ENCODE measurements at regions not wholly inside any gene's neighbourhood (a gene's known extent, or its start where the extent isn't known, plus 50 kb on each side); places are given as distances from the start of the nearest gene placed in this dataset.

DNA sequence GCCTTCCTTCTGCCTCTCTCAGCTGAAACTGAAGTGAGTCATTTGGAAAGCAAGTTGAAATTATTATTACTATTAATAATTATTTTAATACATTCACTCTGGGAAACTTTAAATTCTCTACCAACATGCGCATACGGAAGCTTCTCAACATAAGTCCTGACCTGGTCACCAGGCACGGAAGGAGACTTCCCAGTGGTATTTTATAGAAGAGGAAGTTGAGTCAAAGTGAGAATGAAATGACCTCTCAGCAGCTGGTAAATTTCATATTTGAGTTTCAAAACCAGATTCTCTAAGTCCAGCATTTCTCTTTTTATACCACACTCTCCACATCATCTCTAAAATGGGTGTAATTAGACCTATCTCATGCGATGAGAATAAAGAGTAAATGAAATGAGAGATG is 747.4 kb downstream of the VRK1 start:
- Histone ChIP-seq H3K9ac (no peak overlapping the region), H3K27ac (no peak overlapping the region), H2AFZ (no peak overlapping the region), H3K4me3 (ENCODE audit: low read depth, low read length) (no peak overlapping the region), H3K79me2 (no peaks in the 10 kb centered on the region), H3K4me1 (no peaks in the 10 kb centered on the region), H3K9me3 (ENCODE audit: control insufficient read depth, low read length) (no peaks in the 10 kb centered on the region), H3K36me3 (ENCODE audit: control insufficient read depth, insufficient read depth, low read length) (no peaks in the 10 kb centered on the region), H3K27me3 (ENCODE audit: control insufficient read depth, insufficient read depth, low read length) (no peaks in the 10 kb centered on the region), H3K4me2 (ENCODE audit: low read length) (no peak overlapping the region)
- TF ChIP-seq, protein P1, sequence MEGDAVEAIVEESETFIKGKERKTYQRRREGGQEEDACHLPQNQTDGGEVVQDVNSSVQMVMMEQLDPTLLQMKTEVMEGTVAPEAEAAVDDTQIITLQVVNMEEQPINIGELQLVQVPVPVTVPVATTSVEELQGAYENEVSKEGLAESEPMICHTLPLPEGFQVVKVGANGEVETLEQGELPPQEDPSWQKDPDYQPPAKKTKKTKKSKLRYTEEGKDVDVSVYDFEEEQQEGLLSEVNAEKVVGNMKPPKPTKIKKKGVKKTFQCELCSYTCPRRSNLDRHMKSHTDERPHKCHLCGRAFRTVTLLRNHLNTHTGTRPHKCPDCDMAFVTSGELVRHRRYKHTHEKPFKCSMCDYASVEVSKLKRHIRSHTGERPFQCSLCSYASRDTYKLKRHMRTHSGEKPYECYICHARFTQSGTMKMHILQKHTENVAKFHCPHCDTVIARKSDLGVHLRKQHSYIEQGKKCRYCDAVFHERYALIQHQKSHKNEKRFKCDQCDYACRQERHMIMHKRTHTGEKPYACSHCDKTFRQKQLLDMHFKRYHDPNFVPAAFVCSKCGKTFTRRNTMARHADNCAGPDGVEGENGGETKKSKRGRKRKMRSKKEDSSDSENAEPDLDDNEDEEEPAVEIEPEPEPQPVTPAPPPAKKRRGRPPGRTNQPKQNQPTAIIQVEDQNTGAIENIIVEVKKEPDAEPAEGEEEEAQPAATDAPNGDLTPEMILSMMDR (IDR thresholded peaks at IDR 0.05): no peak

DNA sequence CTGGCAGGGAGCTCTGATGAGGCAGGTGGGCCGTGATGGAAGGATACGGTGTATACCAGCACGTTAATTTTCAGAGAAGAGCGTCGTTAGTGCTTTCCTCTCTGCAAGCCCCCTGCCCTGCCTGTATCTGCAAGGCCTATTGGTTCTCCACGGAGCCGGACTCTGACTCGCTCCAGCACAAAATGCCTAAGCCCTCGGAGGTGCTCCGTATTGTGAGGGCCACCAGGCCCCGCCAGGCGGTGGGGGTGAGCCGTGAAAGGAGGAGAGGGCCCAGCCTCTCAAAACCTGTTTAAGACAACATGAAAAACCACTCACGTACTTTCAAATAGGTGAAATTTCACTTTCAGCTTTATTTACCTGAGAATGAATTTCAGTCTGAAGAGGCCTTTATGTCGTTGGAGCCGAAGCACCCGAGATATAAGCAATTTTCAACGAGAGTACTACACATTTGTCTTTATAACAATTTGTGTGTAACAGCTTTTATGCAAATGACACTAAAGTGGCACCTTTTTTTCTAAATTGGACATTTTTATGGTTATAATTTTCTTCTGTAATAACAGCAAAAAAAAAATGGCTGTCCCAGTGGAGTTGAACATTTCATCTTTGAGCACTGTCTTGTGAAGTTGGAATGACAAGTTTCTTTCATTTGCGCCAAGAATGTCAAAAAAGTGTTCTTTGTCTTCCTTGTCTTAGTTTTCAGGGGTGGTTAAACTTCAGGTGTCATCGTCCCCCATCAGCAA is 749.5 kb downstream of the VRK1 start:
- Histone ChIP-seq H3K36me3 (ENCODE audit: control insufficient read depth, insufficient read depth, low read length) (no peaks in the 10 kb centered on the region), H2AFZ (no peak overlapping the region), H3K9me3 (ENCODE audit: control insufficient read depth, low read length) (no peaks in the 10 kb centered on the region), H3K4me3 (ENCODE audit: low read depth, low read length) (no peak overlapping the region), H3K27ac (no peak overlapping the region), H3K27me3 (ENCODE audit: control insufficient read depth, insufficient read depth, low read length) (no peaks in the 10 kb centered on the region), H3K79me2 (no peaks in the 10 kb centered on the region), H3K4me2 (ENCODE audit: low read length) (no peak overlapping the region), H3K4me1 (no peaks in the 10 kb centered on the region), H3K9ac (no peak overlapping the region)
- TF ChIP-seq, protein P1 (IDR thresholded peaks at IDR 0.05): no peak

DNA sequence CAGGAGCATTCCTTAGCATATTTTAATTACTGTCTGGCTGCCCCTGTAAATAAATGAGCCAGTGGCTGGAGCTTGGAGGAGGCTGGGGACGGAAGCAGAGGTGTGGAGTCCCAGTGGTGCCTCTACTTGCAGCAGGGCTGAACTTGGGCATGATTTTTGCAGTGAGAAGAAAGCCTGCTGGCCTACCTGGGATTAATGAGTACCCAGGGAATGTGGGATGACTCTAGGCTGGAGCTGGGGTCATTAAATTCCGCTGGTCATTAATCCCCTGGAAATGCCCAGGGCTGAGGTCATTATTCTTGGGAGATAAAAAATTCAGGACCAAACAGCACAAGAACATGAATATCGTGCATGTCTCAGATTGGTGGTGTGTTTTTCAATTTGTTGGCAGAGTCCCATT is 753.3 kb downstream of the VRK1 start:
- Histone ChIP-seq H3K27ac (no peak overlapping the region), H3K9ac (no peak overlapping the region), H3K4me1 (no peaks in the 10 kb centered on the region), H3K4me2 (ENCODE audit: low read length) (no peak overlapping the region), H3K4me3 (ENCODE audit: low read depth, low read length) (no peak overlapping the region), H3K9me3 (ENCODE audit: control insufficient read depth, low read length) (no peaks in the 10 kb centered on the region), H2AFZ (no peak overlapping the region), H3K27me3 (ENCODE audit: control insufficient read depth, insufficient read depth, low read length) (peaks cover 6% of the 10 kb centered on the region), H3K79me2 (no peaks in the 10 kb centered on the region), H3K36me3 (ENCODE audit: control insufficient read depth, insufficient read depth, low read length) (no peaks in the 10 kb centered on the region)
- TF ChIP-seq, protein P1 (IDR thresholded peaks at IDR 0.05): no peak

DNA sequence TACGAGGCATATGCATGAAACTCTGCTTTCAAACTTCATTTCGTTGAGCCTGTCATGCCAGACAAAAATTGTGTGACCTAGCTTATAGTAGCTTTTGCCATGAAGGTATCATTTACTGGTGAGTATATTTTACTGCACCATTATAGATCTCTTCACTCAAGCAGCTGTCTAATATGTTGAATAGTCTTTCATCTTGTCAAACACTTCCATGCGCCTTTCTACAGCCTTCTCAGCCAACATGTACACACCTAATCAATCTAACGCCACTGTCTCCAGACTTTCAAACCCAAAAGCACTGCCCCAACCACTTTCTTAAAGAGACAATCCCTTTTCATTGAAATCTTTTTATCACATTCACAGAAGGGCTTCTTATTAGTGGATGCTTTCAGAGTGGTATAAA is 757.4 kb downstream of the VRK1 start:
- Histone ChIP-seq H3K4me2 (ENCODE audit: low read length) (no peak overlapping the region), H3K4me1 (no peaks in the 10 kb centered on the region), H3K27ac (no peak overlapping the region), H3K27me3 (ENCODE audit: control insufficient read depth, insufficient read depth, low read length) (peaks cover 6% of the 10 kb centered on the region), H3K36me3 (ENCODE audit: control insufficient read depth, insufficient read depth, low read length) (no peaks in the 10 kb centered on the region), H3K4me3 (ENCODE audit: low read depth, low read length) (no peak overlapping the region), H3K79me2 (no peaks in the 10 kb centered on the region), H3K9me3 (ENCODE audit: control insufficient read depth, low read length) (no peaks in the 10 kb centered on the region), H2AFZ (no peak overlapping the region), H3K9ac (no peak overlapping the region)
- TF ChIP-seq, protein P1 (IDR thresholded peaks at IDR 0.05): no peak

DNA sequence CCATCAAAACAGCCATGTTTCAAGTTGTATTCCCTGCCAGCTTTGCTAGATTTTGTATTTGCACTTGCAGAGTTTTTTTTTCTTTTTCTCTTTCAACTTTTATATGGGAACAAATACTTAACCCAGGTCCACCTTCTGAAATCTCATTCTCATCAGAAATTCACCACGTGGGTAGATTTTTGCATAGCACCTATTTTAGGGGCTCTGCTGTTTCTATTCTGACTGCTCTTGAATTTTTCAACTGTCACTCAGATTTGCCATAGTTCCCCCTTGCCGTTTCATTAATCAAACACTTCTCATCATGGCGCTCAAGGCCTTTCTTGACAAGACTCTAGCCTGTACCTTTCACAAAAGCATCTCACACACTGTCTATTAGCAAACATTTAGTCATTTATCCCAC is 767.2 kb downstream of the VRK1 start:
- no peak overlapping the region for H3K9ac ChIP-seq
- H3K4me2 ChIP-seq (ENCODE audit: low read length): no peak overlapping the region
- H3K27ac ChIP-seq: no peak overlapping the region
- H3K27me3 ChIP-seq (ENCODE audit: control insufficient read depth, insufficient read depth, low read length): no peaks in the 10 kb centered on the region
- H2AFZ ChIP-seq: no peak overlapping the region
- H3K4me3 ChIP-seq (ENCODE audit: low read depth, low read length): no peak overlapping the region
- no peaks in the 10 kb centered on the region for H3K9me3 ChIP-seq (ENCODE audit: control insufficient read depth, low read length)
- no peaks in the 10 kb centered on the region for H3K4me1 ChIP-seq
- no peaks in the 10 kb centered on the region for H3K79me2 ChIP-seq
- TF ChIP-seq, protein P1 (IDR thresholded peaks at IDR 0.05): no peak
- H3K36me3 ChIP-seq (ENCODE audit: control insufficient read depth, insufficient read depth, low read length): no peaks in the 10 kb centered on the region
